IMR-90 (cell line): ENCODE measurements at regions not wholly inside any gene's neighbourhood (a gene's known extent, or its start where the extent isn't known, plus 50 kb on each side); places are given as distances from the start of the nearest gene placed in this dataset.

Experiments used
- BHLHE40 ChIP-seq: fragments of 150-350 bp; IDR thresholded peaks from 2 replicates; pipeline ENCODE4 v1.6.1; 2016; ENCODE audit warnings: mild to moderate bottlenecking, low read depth, low read length
- CEBPB ChIP-seq: IDR thresholded peaks from 2 replicates; pipeline ENCODE4 v1.6.1; 2012; ENCODE audit warnings: low read depth, low read length, improper control_type of control experiment
- CHD1 ChIP-seq: IDR thresholded peaks from 2 replicates; pipeline ENCODE4 v1.6.1; 2012; ENCODE audit warnings: low read depth, low read length, improper control_type of control experiment
- FOS ChIP-seq: fragments of 150-350 bp; IDR thresholded peaks from 2 replicates; pipeline ENCODE4 v1.6.1; 2016; ENCODE audit warnings: low read depth, low read length
- MAFK ChIP-seq: IDR thresholded peaks from 2 replicates; pipeline ENCODE4 v1.6.1; 2012; ENCODE audit warnings: low read depth, low read length, improper control_type of control experiment
- MAZ ChIP-seq: IDR thresholded peaks from 2 replicates; pipeline ENCODE4 v1.6.1; 2012; ENCODE audit warnings: low read depth, mild to moderate bottlenecking, low read length, improper control_type of control experiment, moderate library complexity, borderline replicate concordance
- MXI1 ChIP-seq: IDR thresholded peaks from 2 replicates; pipeline ENCODE4 v1.6.1; 2012; ENCODE audit warnings: low read depth, mild to moderate bottlenecking, low read length, moderate library complexity, borderline replicate concordance
- POLR2A ChIP-seq: IDR thresholded peaks from 2 replicates; pipeline ENCODE4 v1.6.1; 2012; ENCODE audit warnings: mild to moderate bottlenecking, low read depth, low read length
- RAD21 ChIP-seq: IDR thresholded peaks from 2 replicates; pipeline ENCODE4 v1.6.1; 2012; ENCODE audit warnings: low read length, improper control_type of control experiment
- TF ChIP-seq, protein P1 (sequence below): conservative IDR thresholded peaks from 2 replicates; pipeline ENCODE4 v1.5.1; 2012; ENCODE audit warnings: mild to moderate bottlenecking, low read depth, low read length, improper control_type of control experiment
- TF ChIP-seq, protein P2 (sequence below): fragments of 150-350 bp; IDR thresholded peaks from 2 replicates; pipeline ENCODE4 v1.6.1; 2017; ENCODE audit warnings: mild to moderate bottlenecking, antibody characterized with exemption, low read length, low read depth

GRCh38 chr2:224146356-224147160, 107.5 kb upstream of the SERPINE2 start:
- TF ChIP-seq, protein P1, sequence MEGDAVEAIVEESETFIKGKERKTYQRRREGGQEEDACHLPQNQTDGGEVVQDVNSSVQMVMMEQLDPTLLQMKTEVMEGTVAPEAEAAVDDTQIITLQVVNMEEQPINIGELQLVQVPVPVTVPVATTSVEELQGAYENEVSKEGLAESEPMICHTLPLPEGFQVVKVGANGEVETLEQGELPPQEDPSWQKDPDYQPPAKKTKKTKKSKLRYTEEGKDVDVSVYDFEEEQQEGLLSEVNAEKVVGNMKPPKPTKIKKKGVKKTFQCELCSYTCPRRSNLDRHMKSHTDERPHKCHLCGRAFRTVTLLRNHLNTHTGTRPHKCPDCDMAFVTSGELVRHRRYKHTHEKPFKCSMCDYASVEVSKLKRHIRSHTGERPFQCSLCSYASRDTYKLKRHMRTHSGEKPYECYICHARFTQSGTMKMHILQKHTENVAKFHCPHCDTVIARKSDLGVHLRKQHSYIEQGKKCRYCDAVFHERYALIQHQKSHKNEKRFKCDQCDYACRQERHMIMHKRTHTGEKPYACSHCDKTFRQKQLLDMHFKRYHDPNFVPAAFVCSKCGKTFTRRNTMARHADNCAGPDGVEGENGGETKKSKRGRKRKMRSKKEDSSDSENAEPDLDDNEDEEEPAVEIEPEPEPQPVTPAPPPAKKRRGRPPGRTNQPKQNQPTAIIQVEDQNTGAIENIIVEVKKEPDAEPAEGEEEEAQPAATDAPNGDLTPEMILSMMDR, result no peak
- no peak for TF ChIP-seq FOS
- no peak for TF ChIP-seq CEBPB
- TF ChIP-seq, protein P2, sequence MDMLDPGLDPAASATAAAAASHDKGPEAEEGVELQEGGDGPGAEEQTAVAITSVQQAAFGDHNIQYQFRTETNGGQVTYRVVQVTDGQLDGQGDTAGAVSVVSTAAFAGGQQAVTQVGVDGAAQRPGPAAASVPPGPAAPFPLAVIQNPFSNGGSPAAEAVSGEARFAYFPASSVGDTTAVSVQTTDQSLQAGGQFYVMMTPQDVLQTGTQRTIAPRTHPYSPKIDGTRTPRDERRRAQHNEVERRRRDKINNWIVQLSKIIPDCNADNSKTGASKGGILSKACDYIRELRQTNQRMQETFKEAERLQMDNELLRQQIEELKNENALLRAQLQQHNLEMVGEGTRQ, result no peak
- TF ChIP-seq MXI1, result no peak
- TF ChIP-seq MAFK, result no peak
- no peak for TF ChIP-seq RAD21
- TF ChIP-seq MAZ, result no peak
- no peak for TF ChIP-seq POLR2A
- TF ChIP-seq BHLHE40, result no peak
- no peak for TF ChIP-seq CHD1
